Mammary epithelial cell (primary cell): ENCODE measurements at regions not wholly inside any gene's neighbourhood (a gene's known extent, or its start where the extent isn't known, plus 50 kb on each side); places are given as distances from the start of the nearest gene placed in this dataset.

ENCODE experiments used
- EZH2 ChIP-seq: IDR thresholded peaks from 2 replicates; pipeline ENCODE4 v1.6.1; 2012; ENCODE audit warnings: low read length, inconsistent platforms, borderline replicate concordance
- TF ChIP-seq, protein P1 (sequence below), 2 donors: IDR thresholded peaks in 1 of 2; conservative IDR thresholded peaks in 1 of 2; 2 replicates each; pipeline ENCODE4 v1.5.1; 2011 to 2012; ENCODE audit warnings: inconsistent platforms in 2 of 2, low read length in 2 of 2, mild to moderate bottlenecking in 2 of 2, control low read depth in 1 of 2, low read depth in 1 of 2; ENCODE audit not compliant: insufficient read depth in 1 of 2; ENCODE audit errors: extremely low read depth in 1 of 2

- TF ChIP-seq, protein P1, sequence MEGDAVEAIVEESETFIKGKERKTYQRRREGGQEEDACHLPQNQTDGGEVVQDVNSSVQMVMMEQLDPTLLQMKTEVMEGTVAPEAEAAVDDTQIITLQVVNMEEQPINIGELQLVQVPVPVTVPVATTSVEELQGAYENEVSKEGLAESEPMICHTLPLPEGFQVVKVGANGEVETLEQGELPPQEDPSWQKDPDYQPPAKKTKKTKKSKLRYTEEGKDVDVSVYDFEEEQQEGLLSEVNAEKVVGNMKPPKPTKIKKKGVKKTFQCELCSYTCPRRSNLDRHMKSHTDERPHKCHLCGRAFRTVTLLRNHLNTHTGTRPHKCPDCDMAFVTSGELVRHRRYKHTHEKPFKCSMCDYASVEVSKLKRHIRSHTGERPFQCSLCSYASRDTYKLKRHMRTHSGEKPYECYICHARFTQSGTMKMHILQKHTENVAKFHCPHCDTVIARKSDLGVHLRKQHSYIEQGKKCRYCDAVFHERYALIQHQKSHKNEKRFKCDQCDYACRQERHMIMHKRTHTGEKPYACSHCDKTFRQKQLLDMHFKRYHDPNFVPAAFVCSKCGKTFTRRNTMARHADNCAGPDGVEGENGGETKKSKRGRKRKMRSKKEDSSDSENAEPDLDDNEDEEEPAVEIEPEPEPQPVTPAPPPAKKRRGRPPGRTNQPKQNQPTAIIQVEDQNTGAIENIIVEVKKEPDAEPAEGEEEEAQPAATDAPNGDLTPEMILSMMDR (conservative IDR thresholded peaks at IDR 0.05 in 1 of 2, IDR thresholded peaks at IDR 0.05 in 1 of 2; ENCODE audit: extremely low read depth in 1 of 2, insufficient read depth in 1 of 2, low read depth in 1 of 2, low read length in 2 of 2): no peak
- no peak for TF ChIP-seq EZH2
Observed at GRCh38 chr1:194164755-194165154, 978.3 kb upstream of the B3GALT2 start.
